Muscle layer of colon (tissue), 2 donors: ENCODE measurements at regions not wholly inside any gene's neighbourhood (a gene's known extent, or its start where the extent isn't known, plus 50 kb on each side); places are given as distances from the start of the nearest gene placed in this dataset.

Experiments
- H3K27ac ChIP-seq: one replicate; pipeline ENCODE4 v1.7.0; 2013; ENCODE audit warnings: low read depth, mild to moderate bottlenecking, low read length, moderate library complexity
- H3K27me3 ChIP-seq, 2 donors: one replicate each; pipeline ENCODE4 v1.7.0; 2013; ENCODE audit warnings: low read length in 2 of 2, mild to moderate bottlenecking in 2 of 2; ENCODE audit not compliant: insufficient read depth in 2 of 2, control insufficient read depth in 1 of 2
- H3K36me3 ChIP-seq: one replicate; pipeline ENCODE4 v1.7.0; 2013; ENCODE audit warnings: mild to moderate bottlenecking, low read length; ENCODE audit not compliant: insufficient read depth
- H3K4me1 ChIP-seq: one replicate; pipeline ENCODE4 v1.7.0; 2013; ENCODE audit warnings: mild to moderate bottlenecking, low read length; ENCODE audit not compliant: insufficient read depth
- H3K4me3 ChIP-seq, 2 donors: one replicate each; pipeline ENCODE4 v1.7.0; 2013; ENCODE audit warnings: low read length in 2 of 2, low read depth in 1 of 2, mild to moderate bottlenecking in 1 of 2, moderate library complexity in 1 of 2
- H3K9ac ChIP-seq: one replicate; pipeline ENCODE4 v1.7.0; 2013; ENCODE audit warnings: low read length
- H3K9me3 ChIP-seq: one replicate; pipeline ENCODE4 v1.7.0; 2013; ENCODE audit warnings: mild to moderate bottlenecking, low read length
- donor health status: abdominal sarcoma.
- donor health status: Adenocarcinoma of cecum.

DNA sequence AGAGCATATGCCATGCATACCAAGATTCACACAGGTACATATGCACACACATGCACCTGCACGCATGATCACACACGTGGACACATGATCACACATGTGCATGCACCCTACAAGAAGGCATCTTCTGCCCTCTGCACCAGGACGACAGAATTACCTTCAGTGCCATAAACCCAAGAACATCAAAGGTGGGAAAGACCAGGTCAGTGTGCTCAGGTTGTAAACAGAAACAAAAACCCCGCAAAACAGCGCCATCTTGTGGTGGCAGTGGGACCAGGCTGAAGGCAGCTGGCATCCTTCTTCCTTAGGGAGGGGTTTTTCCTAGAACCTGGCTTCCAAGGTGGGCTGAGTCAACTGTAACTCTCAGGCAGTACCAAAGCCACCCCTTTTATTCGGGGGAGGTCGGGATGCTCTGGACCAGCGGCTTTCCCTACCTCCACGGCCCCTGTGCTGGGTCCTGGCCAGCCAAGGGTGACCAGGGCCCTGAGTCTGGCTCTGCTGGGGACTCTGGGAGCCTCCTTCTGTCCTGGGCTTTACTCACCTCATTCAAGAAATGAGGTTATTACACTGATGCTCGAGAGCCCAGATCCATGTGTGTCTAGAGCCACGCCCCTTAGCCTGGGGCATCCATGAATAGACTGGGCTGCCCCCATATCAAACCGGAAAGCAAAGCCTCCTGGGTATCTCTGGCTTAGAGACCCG is 69.4 kb upstream of the FGF3 start:
- no peak overlapping the region for H3K4me3 ChIP-seq
- H3K27me3 ChIP-seq: peaks cover 4 to 9% of the 10 kb centered on the region in 2 donors
- H3K9ac ChIP-seq: no peak overlapping the region
- no peaks in the 10 kb centered on the region for H3K36me3 ChIP-seq
- no peaks in the 10 kb centered on the region for H3K4me1 ChIP-seq
- H3K27ac ChIP-seq: no peak overlapping the region
- no peaks in the 10 kb centered on the region for H3K9me3 ChIP-seq

DNA sequence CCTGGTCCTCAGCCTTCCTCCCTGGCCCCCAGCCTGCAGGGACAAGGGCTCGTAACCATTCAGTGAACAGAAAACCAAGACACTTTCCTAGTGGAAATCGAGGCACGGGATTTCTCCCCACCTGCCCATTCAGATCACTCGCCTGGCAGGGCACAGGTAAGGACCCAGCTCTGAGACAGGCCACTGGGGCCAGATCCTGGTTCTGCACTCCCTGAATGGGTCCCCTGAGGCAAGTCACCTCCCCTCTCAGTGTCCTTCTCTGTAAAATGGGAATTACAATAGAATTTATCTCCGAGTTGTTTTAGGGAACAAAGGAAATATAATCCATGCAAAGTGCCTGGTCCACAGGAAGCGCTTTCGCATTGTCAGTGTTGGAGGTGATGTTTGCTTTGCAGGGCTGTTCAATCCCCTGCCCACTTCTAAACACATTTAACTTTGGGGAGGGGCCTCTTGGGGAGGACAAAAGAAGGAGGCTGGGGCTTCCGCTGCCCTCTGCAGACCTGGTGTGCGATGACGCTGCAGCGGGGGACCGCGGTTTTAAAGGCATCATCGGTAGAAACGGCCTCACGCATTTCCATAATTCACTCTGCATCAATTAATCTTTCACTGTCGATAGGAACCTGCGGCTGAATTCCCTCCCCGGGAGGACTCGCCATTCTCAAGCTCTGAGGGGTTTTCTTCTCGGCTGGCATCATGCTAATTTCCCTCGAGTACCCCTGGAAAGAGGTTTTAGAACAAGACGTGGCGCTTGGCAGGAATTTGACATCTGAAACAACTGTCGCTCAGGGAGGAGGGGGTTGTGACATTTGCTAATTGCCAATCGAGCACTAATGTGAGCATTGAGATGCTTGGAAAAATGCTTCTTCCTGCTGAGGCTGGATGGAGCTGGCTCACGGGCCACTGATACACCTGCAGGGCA is 70.4 kb upstream of the FGF3 start:
- Histone ChIP-seq H3K4me1 (no peaks in the 10 kb centered on the region), H3K4me3 (no peak overlapping the region), H3K36me3 (no peaks in the 10 kb centered on the region), H3K9me3 (no peaks in the 10 kb centered on the region), H3K27me3 (peaks cover 4 to 9% of the 10 kb centered on the region in 2 donors), H3K9ac (no peak overlapping the region), H3K27ac (no peak overlapping the region)

DNA sequence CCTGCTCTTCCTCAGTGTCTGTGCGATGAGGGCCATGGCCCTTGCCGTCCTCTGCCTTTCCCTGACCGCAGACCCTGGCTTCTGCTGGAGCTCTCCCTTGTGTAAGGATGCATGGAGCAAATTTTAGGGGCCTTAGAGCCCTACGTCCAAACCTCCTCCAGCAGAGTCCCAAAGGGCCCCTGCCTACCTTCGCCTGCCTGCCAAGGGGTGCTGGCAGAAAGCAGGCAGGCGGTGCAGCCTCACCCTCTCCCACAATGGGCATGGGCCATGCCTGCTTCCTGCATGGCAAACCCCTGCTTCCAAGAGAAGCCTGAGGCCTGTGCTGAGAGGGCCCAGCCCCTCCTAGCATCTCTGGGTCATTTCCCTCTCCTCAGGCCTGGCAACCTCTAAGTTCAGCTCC is 71.3 kb upstream of the FGF3 start:
- H3K27me3 ChIP-seq: peaks cover 4 to 12% of the 10 kb centered on the region in 2 donors
- H3K9ac ChIP-seq: no peak overlapping the region
- H3K4me1 ChIP-seq: no peaks in the 10 kb centered on the region
- H3K36me3 ChIP-seq: no peaks in the 10 kb centered on the region
- no peaks in the 10 kb centered on the region for H3K9me3 ChIP-seq
- H3K4me3 ChIP-seq: no peak overlapping the region
- H3K27ac ChIP-seq: no peak overlapping the region

DNA sequence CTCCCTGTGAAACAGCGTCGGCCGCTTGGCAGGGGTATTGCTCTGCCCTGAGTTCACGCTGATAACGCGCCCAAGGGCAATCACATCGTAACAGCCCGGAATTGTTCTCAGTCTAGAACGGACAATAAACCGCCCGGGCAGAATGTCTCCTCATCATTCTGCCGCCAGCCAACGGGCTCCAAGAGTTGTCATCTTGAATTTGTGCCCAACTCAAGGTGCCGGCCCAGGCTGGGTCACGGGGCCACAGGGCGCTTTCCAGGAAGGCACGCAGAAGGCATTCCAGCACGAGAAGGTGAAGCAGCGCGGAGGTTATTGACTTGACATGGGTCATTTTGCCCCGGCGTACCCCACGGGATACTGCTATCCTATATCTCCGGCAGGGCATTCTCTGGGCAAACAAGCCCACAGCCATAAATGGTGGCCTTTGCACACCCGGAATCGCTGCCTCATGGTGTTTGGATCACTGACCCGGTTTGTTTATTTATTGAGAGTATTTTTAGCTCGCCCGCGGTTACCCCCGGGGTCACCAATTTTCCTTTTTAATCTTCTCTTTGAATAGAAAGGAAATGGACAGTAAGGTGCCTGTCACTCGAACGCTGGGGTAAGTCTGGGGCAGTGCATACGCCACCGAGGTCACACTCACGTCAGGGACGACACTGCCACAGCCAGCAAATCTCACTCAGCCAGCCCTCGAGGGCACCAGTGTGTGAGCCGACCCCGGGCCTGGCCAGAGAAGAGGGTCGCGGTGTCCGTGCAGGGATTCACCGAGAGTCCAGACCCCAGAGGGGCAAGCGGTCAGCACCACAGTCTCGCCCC is 72.4 kb upstream of the FGF3 start:
- Histone ChIP-seq H3K27ac (no peak overlapping the region), H3K9ac (no peak overlapping the region), H3K9me3 (no peaks in the 10 kb centered on the region), H3K36me3 (no peaks in the 10 kb centered on the region), H3K27me3 (peaks cover 4 to 12% of the 10 kb centered on the region in 2 donors), H3K4me3 (no peak overlapping the region), H3K4me1 (no peaks in the 10 kb centered on the region)

DNA sequence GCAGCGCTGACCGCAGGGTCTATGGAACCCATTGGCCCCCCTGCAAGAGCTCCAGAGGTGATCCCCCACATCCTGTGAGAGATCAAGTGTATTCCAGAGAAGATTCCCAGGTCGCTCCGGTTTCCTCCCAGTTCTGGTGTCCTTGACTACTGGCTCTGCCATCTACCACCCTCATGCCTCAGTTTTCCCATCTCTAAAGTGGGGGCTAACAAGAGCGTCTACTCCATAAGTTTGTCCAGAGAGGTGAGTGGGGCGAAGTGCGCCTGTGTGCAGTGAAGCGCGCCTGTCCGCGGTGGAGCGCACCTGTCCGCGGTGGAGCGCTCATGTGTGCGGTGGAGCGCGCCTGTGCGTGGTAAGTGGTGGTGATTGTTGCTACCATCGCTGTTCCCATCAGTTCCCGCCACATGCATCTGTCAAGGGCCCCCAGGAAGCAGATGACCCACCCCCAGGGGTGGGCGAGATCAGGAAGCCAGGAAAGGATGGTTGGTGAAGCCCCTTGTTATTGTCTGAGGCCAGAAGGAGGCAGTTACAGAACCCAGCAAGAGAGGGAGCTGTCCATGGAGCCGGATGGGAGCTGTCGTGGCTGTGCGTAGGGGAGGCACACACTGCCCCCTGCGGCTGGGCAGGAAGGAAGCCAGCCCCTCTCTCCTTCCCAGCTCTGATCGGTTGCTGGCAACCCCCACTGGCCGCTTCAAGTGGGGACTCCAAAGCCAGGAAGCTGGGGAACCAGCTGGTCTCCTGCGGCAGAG is 73.2 kb upstream of the FGF3 start:
- H3K4me3 ChIP-seq: no peak overlapping the region
- H3K36me3 ChIP-seq: no peaks in the 10 kb centered on the region
- no peak overlapping the region for H3K27ac ChIP-seq
- no peak overlapping the region for H3K9ac ChIP-seq
- H3K4me1 ChIP-seq: no peaks in the 10 kb centered on the region
- H3K27me3 ChIP-seq: peaks cover 4 to 12% of the 10 kb centered on the region in 2 donors
- H3K9me3 ChIP-seq: no peaks in the 10 kb centered on the region

DNA sequence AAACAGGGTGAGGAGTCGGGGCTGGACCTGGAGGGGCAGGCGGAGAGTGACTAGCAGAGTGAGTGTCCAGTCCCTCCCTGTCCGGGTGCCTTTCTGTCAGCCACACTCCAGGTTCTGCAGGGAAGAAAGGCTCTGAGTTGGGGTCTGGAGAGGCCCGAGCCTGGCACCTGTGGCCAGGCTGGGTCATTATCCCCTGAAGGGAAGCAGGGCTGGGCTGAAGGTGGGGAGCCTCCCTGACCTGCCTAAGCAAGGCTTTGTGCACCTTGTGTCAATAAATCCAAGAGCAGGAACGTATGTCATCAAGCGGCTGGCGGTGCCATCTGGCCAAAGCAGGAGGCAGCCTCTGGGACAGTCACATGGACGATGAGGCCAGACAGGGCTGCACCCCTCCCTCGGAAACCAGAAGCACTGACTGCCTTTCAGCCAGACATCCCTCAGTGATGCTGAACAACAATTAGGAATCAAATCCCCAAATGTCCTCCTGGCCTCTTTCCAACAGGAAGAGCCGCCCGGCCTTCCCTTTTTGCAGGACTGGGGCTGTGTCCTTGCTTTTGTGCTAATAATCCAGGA is 73.9 kb upstream of the FGF3 start:
- no peak overlapping the region for H3K4me3 ChIP-seq
- H3K4me1 ChIP-seq: no peaks in the 10 kb centered on the region
- H3K9ac ChIP-seq: no peak overlapping the region
- no peak overlapping the region for H3K27ac ChIP-seq
- H3K36me3 ChIP-seq: no peaks in the 10 kb centered on the region
- peaks cover 4 to 12% of the 10 kb centered on the region in 2 donors for H3K27me3 ChIP-seq
- no peaks in the 10 kb centered on the region for H3K9me3 ChIP-seq

DNA sequence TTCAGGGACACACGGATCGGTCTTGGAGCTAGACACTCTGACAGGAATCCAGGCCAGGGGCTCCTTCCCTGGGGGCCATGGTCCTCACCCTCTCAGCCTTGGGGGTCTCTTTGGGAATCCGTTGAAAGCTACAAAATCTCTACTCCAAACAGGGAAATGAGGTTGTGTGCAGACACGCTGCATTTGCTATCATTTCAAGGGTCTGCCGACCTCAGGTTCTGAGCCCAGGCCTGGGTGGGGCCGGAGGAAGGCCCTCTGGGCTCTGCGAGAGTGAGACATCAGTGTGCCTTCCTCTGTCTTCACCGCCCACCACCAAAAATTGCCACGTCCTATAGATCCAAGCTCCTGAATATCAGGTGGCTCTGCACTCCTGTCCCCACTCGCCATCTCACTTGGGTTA is 74.4 kb upstream of the FGF3 start:
- no peak overlapping the region for H3K4me3 ChIP-seq
- no peak overlapping the region for H3K9ac ChIP-seq
- H3K36me3 ChIP-seq: no peaks in the 10 kb centered on the region
- H3K4me1 ChIP-seq: no peaks in the 10 kb centered on the region
- H3K27me3 ChIP-seq: peaks cover 0 to 11% of the 10 kb centered on the region in 2 donors
- no peaks in the 10 kb centered on the region for H3K9me3 ChIP-seq
- no peak overlapping the region for H3K27ac ChIP-seq

DNA sequence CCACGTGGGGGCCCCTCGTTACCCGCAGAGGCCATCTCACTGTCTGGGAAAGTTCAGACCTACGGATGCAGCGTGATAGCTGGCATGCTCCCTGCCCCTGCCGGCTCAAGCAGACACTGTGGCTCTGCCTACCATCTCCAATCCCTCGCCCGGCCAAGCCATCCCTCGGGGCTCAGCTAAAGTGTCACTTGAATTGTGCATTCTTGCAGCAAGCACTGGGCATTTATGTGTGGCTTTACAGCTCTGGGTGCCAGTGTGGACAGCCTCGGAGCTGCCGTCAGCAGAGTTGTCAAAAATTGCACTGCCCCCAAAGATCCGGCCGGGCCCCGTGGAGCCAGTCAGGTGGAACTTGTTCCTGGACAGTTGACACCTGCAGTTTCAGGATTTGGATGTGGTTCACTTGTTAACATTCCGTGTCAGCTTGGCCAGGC is 75.0 kb upstream of the FGF3 start:
- Histone ChIP-seq H3K36me3 (no peaks in the 10 kb centered on the region), H3K4me1 (no peaks in the 10 kb centered on the region), H3K9me3 (no peaks in the 10 kb centered on the region), H3K27ac (no peak overlapping the region), H3K27me3 (peaks cover 0 to 6% of the 10 kb centered on the region in 2 donors), H3K4me3 (no peak overlapping the region), H3K9ac (no peak overlapping the region)

DNA sequence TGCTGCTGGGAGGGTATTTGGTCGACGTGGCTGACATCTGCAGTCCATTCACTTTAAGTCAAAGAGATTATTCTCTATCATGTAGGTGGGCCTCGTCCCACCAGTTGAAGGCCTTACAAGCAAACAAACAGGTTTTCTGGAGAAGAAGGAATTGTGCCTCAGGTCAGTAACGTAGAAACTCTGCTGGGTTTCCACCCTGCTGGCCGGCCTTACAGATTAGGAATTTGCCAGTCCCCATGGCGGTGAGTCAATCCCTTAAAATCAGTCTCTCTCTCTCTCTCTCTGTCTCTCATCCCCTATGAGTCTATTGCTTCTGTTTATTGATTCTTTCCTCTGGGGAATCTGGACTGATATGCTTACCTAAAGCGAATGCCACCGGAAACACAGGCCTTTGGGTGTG is 75.4 kb upstream of the FGF3 start:
- Histone ChIP-seq H3K36me3 (no peaks in the 10 kb centered on the region), H3K4me3 (no peak overlapping the region), H3K9me3 (no peaks in the 10 kb centered on the region), H3K4me1 (no peaks in the 10 kb centered on the region), H3K27me3 (peaks cover 0 to 4% of the 10 kb centered on the region in 2 donors), H3K9ac (no peak overlapping the region), H3K27ac (no peak overlapping the region)

DNA sequence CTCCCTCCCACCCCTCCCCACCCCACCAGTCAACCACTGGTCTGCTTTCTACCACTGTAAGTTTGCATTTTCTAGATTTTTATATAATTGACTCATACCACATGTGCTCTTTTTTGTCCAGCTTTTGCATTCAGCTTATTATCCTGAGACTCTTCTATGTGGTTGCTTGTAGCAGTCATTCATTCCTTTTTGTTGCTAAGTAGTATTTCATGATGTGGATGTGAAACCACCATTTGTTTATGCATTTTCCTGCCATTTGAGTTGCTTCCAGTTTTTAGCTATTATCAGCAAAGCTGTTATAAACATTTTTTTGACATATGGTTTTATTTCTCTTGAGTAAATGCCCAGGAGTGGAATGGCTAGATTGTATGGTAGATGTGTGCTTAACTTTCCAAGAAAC is 77.0 kb upstream of the FGF3 start:
- no peak overlapping the region for H3K27ac ChIP-seq
- H3K27me3 ChIP-seq: peaks cover 0 to 4% of the 10 kb centered on the region in 2 donors
- H3K9ac ChIP-seq: no peak overlapping the region

More for the DNA sequence above, 77.0 kb upstream of the FGF3 start:
- Histone ChIP-seq H3K36me3 (no peaks in the 10 kb centered on the region), H3K9me3 (no peaks in the 10 kb centered on the region), H3K4me3 (no peak overlapping the region), H3K4me1 (no peaks in the 10 kb centered on the region)
